ENCODE measurements at regions not wholly inside any gene's neighbourhood (a gene's known extent, or its start where the extent isn't known, plus 50 kb on each side); places are given as distances from the start of the nearest gene placed in this dataset.

GRCh38 chr4:56247646-56248045 is 139.6 kb downstream of the AASDH start:
- Histone ChIP-seq H3K4me3 (ENCODE audit: low read depth, low read length) (no peak overlapping the region), H3K36me3 (ENCODE audit: control insufficient read depth, insufficient read depth, low read length) (no peaks in the 10 kb centered on the region), H3K27me3 (ENCODE audit: control insufficient read depth, insufficient read depth, low read length) (no peaks in the 10 kb centered on the region)
- FAIRE-seq (no peak), DNase-seq (ENCODE audit: low read depth) (no peak)
- TF ChIP-seq, protein P1, sequence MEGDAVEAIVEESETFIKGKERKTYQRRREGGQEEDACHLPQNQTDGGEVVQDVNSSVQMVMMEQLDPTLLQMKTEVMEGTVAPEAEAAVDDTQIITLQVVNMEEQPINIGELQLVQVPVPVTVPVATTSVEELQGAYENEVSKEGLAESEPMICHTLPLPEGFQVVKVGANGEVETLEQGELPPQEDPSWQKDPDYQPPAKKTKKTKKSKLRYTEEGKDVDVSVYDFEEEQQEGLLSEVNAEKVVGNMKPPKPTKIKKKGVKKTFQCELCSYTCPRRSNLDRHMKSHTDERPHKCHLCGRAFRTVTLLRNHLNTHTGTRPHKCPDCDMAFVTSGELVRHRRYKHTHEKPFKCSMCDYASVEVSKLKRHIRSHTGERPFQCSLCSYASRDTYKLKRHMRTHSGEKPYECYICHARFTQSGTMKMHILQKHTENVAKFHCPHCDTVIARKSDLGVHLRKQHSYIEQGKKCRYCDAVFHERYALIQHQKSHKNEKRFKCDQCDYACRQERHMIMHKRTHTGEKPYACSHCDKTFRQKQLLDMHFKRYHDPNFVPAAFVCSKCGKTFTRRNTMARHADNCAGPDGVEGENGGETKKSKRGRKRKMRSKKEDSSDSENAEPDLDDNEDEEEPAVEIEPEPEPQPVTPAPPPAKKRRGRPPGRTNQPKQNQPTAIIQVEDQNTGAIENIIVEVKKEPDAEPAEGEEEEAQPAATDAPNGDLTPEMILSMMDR (IDR thresholded peaks at IDR 0.05; ENCODE audit: insufficient read depth, low read length, severe bottlenecking), result no peak

GRCh38 chr4:56246233-56246610 is 141.1 kb downstream of the AASDH start:
- DNase-seq (ENCODE audit: low read depth) (no peak), FAIRE-seq (no peak)
- TF ChIP-seq, protein P1 (IDR thresholded peaks at IDR 0.05; ENCODE audit: insufficient read depth, low read length, severe bottlenecking), result no peak
- no peaks in the 10 kb centered on the region for H3K36me3 ChIP-seq (ENCODE audit: control insufficient read depth, insufficient read depth, low read length)
- H3K27me3 ChIP-seq (ENCODE audit: control insufficient read depth, insufficient read depth, low read length), result no peaks in the 10 kb centered on the region
- H3K4me3 ChIP-seq (ENCODE audit: low read depth, low read length), result no peak overlapping the region

DNA sequence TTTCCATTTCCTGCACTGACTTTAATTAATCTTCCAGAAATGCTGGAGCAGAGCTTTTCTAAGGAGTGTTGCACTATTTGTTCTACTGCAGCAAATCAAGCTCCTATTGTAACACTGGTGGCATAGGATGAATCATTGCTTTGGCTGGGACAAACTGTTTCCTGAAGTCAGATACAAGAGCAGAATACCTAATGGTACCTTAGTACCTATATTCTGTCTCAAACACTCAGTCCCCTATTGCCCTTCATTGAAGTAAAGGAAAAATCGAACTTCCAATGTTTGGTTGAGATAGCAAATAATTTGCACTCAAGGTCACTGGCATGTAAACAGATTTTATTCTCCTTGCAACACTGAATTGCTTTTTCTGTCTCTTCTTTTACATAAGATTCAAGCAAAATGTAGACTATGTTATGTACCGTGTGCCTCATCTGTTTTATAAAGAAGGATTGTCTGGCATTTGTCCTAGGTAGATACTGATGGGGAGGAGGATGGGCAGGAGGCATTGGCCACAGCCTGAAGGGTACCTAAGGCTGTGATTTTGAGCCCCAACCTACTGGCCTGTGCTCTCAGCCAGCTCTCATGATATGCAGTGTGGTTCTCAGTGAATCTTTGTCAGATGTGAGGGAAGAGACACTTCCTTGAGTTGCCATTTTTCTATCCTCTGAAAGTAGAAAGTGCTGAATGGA is 141.6 kb downstream of the AASDH start:
- no peak for FAIRE-seq
- no peak overlapping the region for H3K4me3 ChIP-seq (ENCODE audit: low read depth, low read length)
- H3K36me3 ChIP-seq (ENCODE audit: control insufficient read depth, insufficient read depth, low read length), result no peaks in the 10 kb centered on the region
- TF ChIP-seq, protein P1 (IDR thresholded peaks at IDR 0.05; ENCODE audit: insufficient read depth, low read length, severe bottlenecking), result no peak
- no peaks in the 10 kb centered on the region for H3K27me3 ChIP-seq (ENCODE audit: control insufficient read depth, insufficient read depth, low read length)
- peak; percentile 7 for DNase-seq (ENCODE audit: low read depth)

- DNase-seq (ENCODE audit: low read depth), result no peak
- FAIRE-seq, result no peak
These were observed 142.6 kb downstream of the AASDH start for GRCh38 chr4:56244681-56245080.

DNA sequence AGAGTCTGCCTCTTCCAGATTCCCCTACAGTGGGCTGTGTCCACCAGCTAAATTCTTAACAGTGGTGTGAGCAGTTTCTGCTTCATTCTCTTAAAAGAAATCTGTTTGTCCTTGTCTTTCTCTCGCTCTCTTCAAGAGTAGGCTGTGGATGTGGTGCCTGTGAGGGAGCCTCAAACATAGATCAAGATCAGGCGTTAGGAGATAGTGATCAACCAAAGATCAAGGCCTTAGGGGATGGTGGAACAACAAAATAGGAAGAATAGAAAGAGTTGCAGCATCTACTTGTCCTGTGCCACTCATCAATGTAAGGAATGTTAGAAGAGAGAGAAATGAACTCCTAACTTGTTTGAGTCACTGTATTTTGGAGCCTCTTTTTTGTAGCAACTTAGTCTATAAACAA is 144.2 kb downstream of the AASDH start:
- H3K36me3 ChIP-seq (ENCODE audit: control insufficient read depth, insufficient read depth, low read length), result no peaks in the 10 kb centered on the region
- no peaks in the 10 kb centered on the region for H3K27me3 ChIP-seq (ENCODE audit: control insufficient read depth, insufficient read depth, low read length)
- DNase-seq (ENCODE audit: low read depth) (no peak), FAIRE-seq (no peak)
- H3K4me3 ChIP-seq (ENCODE audit: low read depth, low read length), result no peak overlapping the region
- TF ChIP-seq, protein P1 (IDR thresholded peaks at IDR 0.05; ENCODE audit: insufficient read depth, low read length, severe bottlenecking), result no peak

More at GRCh38 chr4:56244681-56245080, 142.6 kb downstream of the AASDH start:
- Histone ChIP-seq H3K36me3 (ENCODE audit: control insufficient read depth, insufficient read depth, low read length) (no peaks in the 10 kb centered on the region), H3K27me3 (ENCODE audit: control insufficient read depth, insufficient read depth, low read length) (no peaks in the 10 kb centered on the region), H3K4me3 (ENCODE audit: low read depth, low read length) (no peak overlapping the region)
- TF ChIP-seq, protein P1 (IDR thresholded peaks at IDR 0.05; ENCODE audit: insufficient read depth, low read length, severe bottlenecking), result no peak

- no peak overlapping the region for H3K4me3 ChIP-seq (ENCODE audit: low read depth, low read length)
- TF ChIP-seq, protein P1 (IDR thresholded peaks at IDR 0.05; ENCODE audit: insufficient read depth, low read length, severe bottlenecking), result no peak
- no peaks in the 10 kb centered on the region for H3K36me3 ChIP-seq (ENCODE audit: control insufficient read depth, insufficient read depth, low read length)
- no peaks in the 10 kb centered on the region for H3K27me3 ChIP-seq (ENCODE audit: control insufficient read depth, insufficient read depth, low read length)
- no peak for DNase-seq (ENCODE audit: low read depth)
- no peak for FAIRE-seq
These were observed 145.8 kb downstream of the AASDH start for GRCh38 chr4:56241500-56241899.
